H1 (cell line): ENCODE measurements at regions not wholly inside any gene's neighbourhood (a gene's known extent, or its start where the extent isn't known, plus 50 kb on each side); places are given as distances from the start of the nearest gene placed in this dataset.
A peak's percentile ranks its signal among the peaks of the same experiment; 100 is the strongest.

Experiments used
- CTCF ChIA-PET: fragments of 300-600 bp; sonication (Branson Sonifier 250); formaldehyde crosslinking; loops from one replicate; lab custom pipeline; 2021; ENCODE audit not compliant: partially characterized antibody; lab: Charles Lee
- POLR2A ChIA-PET: fragments of 300-600 bp; sonication (Branson Sonifier 250); formaldehyde crosslinking; loops from one replicate; lab custom pipeline; 2021; ENCODE audit warnings: inconsistent platforms; ENCODE audit not compliant: partially characterized antibody; lab: Charles Lee
- DNase-seq, 2 experiments: peaks; one replicate each; pipeline versions ENCODE4 v3.0.0 to v3.0.0-alpha.2; 2010 to 2022; ENCODE audit warnings: low spot score in 2 of 2, low read depth in 1 of 2, mixed read lengths in 1 of 2
- FAIRE-seq: peaks from 2 replicates; lab custom pipeline; 2011; peaks lifted over from hg19 to GRCh38; lab: Jason Lieb, UNC
- H2AFZ ChIP-seq: 2 replicates; pipeline ENCODE4 v1.8.1; 2012; ENCODE audit warnings: low read length, inconsistent platforms
- H2AK5ac ChIP-seq: 2 replicates; pipeline ENCODE4 v1.6.1; 2013; ENCODE audit warnings: low read depth, low read length
- H2BK120ac ChIP-seq: replicated peaks from 2 replicates; pipeline ENCODE3; 2013; ENCODE audit warnings: low read depth, low read length, inconsistent platforms
- H2BK12ac ChIP-seq: 2 replicates; pipeline ENCODE4 v1.6.1; 2013; ENCODE audit warnings: low read depth, low read length
- H2BK15ac ChIP-seq: 2 replicates; pipeline ENCODE4 v1.6.1; 2013; ENCODE audit warnings: low read length
- H2BK20ac ChIP-seq: 2 replicates; pipeline ENCODE4 v1.6.1; 2013; ENCODE audit warnings: low read length
- H2BK5ac ChIP-seq: 2 replicates; pipeline ENCODE4 v1.6.1; 2013; ENCODE audit warnings: low read depth, low read length
- H3K14ac ChIP-seq: 2 replicates; pipeline ENCODE4 v1.6.1; 2013; ENCODE audit warnings: inconsistent platforms; ENCODE audit not compliant: insufficient read length
- H3K18ac ChIP-seq: 2 replicates; pipeline ENCODE4 v1.6.1; 2013; ENCODE audit warnings: low read length; ENCODE audit errors: extremely low read depth
- H3K23ac ChIP-seq: 2 replicates; pipeline ENCODE4 v1.6.1; 2013; ENCODE audit warnings: inconsistent platforms; ENCODE audit not compliant: insufficient read length
- H3K23me2 ChIP-seq: 2 replicates; pipeline ENCODE4 v1.6.1; 2013; ENCODE audit warnings: low read depth, low read length
- H3K27ac ChIP-seq: 2 replicates; pipeline ENCODE4 v1.6.1; 2011; ENCODE audit warnings: low read depth, low read length, inconsistent platforms
- H3K27me3 ChIP-seq, 4 experiments: replicated peaks in 1 of 4; 1 replicate in 1 of 4; 2 replicates in 3 of 4; pipeline versions ENCODE4 v1.6.1 to v1.8.1; 2011 to 2013; ENCODE audit warnings: low read length in 3 of 4, mild to moderate bottlenecking in 3 of 4, inconsistent platforms in 2 of 4, mixed read lengths in 2 of 4, moderate library complexity in 1 of 4; ENCODE audit not compliant: control insufficient read depth in 3 of 4, insufficient read depth in 3 of 4; ENCODE audit errors: extremely low read depth in 1 of 4
- H3K36me3 ChIP-seq, 4 experiments: 2 replicates each; pipeline versions ENCODE4 v1.6.1 to v1.8.1; 2011 to 2013; ENCODE audit warnings: mild to moderate bottlenecking in 4 of 4, low read length in 3 of 4, moderate library complexity in 2 of 4, control low read depth in 1 of 4, inconsistent platforms in 1 of 4; ENCODE audit not compliant: insufficient read depth in 4 of 4, control insufficient read depth in 2 of 4
- H3K4ac ChIP-seq: replicated peaks from 2 replicates; pipeline ENCODE3; 2013; ENCODE audit warnings: low read length, low read depth, mixed read lengths, inconsistent platforms; ENCODE audit not compliant: insufficient read length
- H3K4me1 ChIP-seq, 4 experiments: replicated peaks in 1 of 4; 1 replicate in 1 of 4; 2 replicates in 3 of 4; pipeline versions ENCODE4 v1.6.1 to v1.8.1; 2011 to 2013; ENCODE audit warnings: low read length in 3 of 4, inconsistent platforms in 2 of 4, mixed read lengths in 1 of 4; ENCODE audit not compliant: insufficient read depth in 4 of 4, control insufficient read depth in 3 of 4
- H3K4me2 ChIP-seq, 2 experiments: 2 replicates each; pipeline versions ENCODE4 v1.6.1 to v1.8.1; 2011 to 2013; ENCODE audit warnings: low read depth in 2 of 2, low read length in 2 of 2, control low read depth in 1 of 2, inconsistent platforms in 1 of 2, mild to moderate bottlenecking in 1 of 2; ENCODE audit not compliant: insufficient read depth in 1 of 2
- H3K4me3 ChIP-seq, 4 experiments: fragments of 200-600, 300-600 bp in 1 of 4; sonication (generic), shearing (Covaris generic), sonication (Bioruptor Twin) in 1 of 4; 2 replicates each; pipeline versions ENCODE4 v1.5.1 to v1.8.1; 2011 to 2016; ENCODE audit warnings: low read length in 4 of 4, low read depth in 3 of 4, control low read depth in 2 of 4, inconsistent platforms in 2 of 4, mild to moderate bottlenecking in 2 of 4, mixed read lengths in 1 of 4, moderate library complexity in 1 of 4; ENCODE audit not compliant: insufficient read depth in 2 of 4; ENCODE audit errors: extremely low read depth in 1 of 4
- H3K56ac ChIP-seq: replicated peaks from 2 replicates; pipeline ENCODE3; 2013; ENCODE audit warnings: low read depth, mild to moderate bottlenecking, mixed read lengths, low read length, inconsistent platforms; ENCODE audit not compliant: insufficient read length
- H3K79me1 ChIP-seq: 2 replicates; pipeline ENCODE4 v1.6.1; 2013; ENCODE audit warnings: low read depth, low read length, control low read depth
- H3K79me2 ChIP-seq, 2 experiments: 2 replicates each; pipeline versions ENCODE4 v1.6.1 to v1.8.1; 2012 to 2013; ENCODE audit warnings: low read length in 2 of 2, mild to moderate bottlenecking in 2 of 2, inconsistent platforms in 1 of 2; ENCODE audit not compliant: insufficient read depth in 2 of 2, control insufficient read depth in 1 of 2
- H3K9ac ChIP-seq, 4 experiments: replicated peaks in 1 of 4; 1 replicate in 1 of 4; 2 replicates in 3 of 4; pipeline versions ENCODE4 v1.6.1 to v1.8.1; 2011 to 2013; ENCODE audit warnings: low read depth in 3 of 4, low read length in 3 of 4, control low read depth in 2 of 4, mild to moderate bottlenecking in 2 of 4, moderate library complexity in 2 of 4, inconsistent platforms in 1 of 4; ENCODE audit errors: extremely low read depth in 1 of 4
- H3K9me3 ChIP-seq, 2 experiments: 2 replicates each; pipeline versions ENCODE4 v1.6.1 to v1.8.1; 2012 to 2013; ENCODE audit warnings: mild to moderate bottlenecking in 2 of 2, moderate library complexity in 2 of 2, control low read depth in 1 of 2, inconsistent platforms in 1 of 2, low read depth in 1 of 2, low read length in 1 of 2, mixed read lengths in 1 of 2; ENCODE audit not compliant: insufficient read depth in 2 of 2
- H4K20me1 ChIP-seq, 2 experiments: replicated peaks in 1 of 2; 2 replicates each; pipeline versions ENCODE3 to v1.8.1; 2011 to 2013; ENCODE audit warnings: inconsistent platforms in 2 of 2, low read length in 2 of 2, mild to moderate bottlenecking in 1 of 2; ENCODE audit not compliant: insufficient read depth in 2 of 2, control insufficient read depth in 1 of 2
- H4K5ac ChIP-seq: 2 replicates; pipeline ENCODE4 v1.6.1; 2013; ENCODE audit warnings: low read length, low read depth, mixed read lengths, inconsistent platforms; ENCODE audit not compliant: insufficient read length
- H4K8ac ChIP-seq: 2 replicates; pipeline ENCODE4 v1.8.0; 2013; ENCODE audit warnings: mild to moderate bottlenecking, moderate library complexity, low read length, inconsistent platforms; ENCODE audit not compliant: insufficient read depth; ENCODE audit errors: extremely low read depth
- H4K91ac ChIP-seq: replicated peaks from 2 replicates; pipeline ENCODE3; 2013; ENCODE audit warnings: low read length, mixed read lengths, inconsistent platforms; ENCODE audit not compliant: insufficient read length
- CBX5 ChIP-seq: fragments of 300-800, 300-1000 bp; sonication (generic); IDR thresholded peaks from 2 replicates; pipeline ENCODE4 v1.7.1; 2016; ENCODE audit warnings: antibody characterized with exemption, low read length, low read depth
- POLR2A ChIP-seq, 2 experiments: IDR thresholded peaks; 1 replicate in 1 of 2; 2 replicates in 1 of 2; pipeline ENCODE4 v1.6.1; 2011; ENCODE audit warnings: low read depth in 2 of 2, low read length in 2 of 2, mild to moderate bottlenecking in 2 of 2; ENCODE audit errors: control extremely low read depth in 1 of 2
- WGBS, 2 experiments: shearing (Covaris generic) in 1 of 2; methylation state at CpG; one replicate each; pipeline versions ENCODE4 v1.1.6 to v1.1.7; 2013 to 2015; ENCODE audit warnings: low lambda C conversion rate in 2 of 2, mixed read lengths in 2 of 2, inconsistent platforms in 1 of 2, low coverage in 1 of 2, missing lambda C conversion rate in 1 of 2; ENCODE audit not compliant: insufficient replicate concordance in 2 of 2, insufficient coverage in 1 of 2, insufficient read length in 1 of 2; ENCODE audit errors: extremely low coverage in 1 of 2, missing lambda C conversion rate in 1 of 2; 5-methylcytosine and 5-hydroxymethylcytosine counted together

DNA sequence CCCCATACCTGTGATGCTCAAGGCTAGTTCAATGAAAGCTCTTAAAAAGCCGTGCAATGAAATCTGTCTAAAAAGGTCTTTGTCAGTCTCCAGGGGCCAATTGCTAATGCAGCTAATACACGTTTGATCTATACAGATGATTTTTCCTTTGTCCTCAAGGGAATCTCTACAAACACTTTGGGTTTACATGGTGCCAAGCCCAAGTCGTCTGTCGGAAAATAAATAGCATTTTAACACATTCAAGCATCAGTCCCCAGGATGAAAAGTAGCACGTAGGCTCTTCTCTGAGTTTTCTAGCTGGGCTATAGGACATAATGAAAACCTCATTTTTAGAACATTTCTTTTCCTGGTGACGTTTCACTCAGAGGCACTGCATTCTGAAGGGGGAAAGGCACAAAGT, 477.4 kb upstream of the WWC1 start:
- Histone ChIP-seq H4K20me1 (no peaks in the 10 kb centered on the region), H2AK5ac (no peak overlapping the region), H3K23ac (no peak overlapping the region), H4K91ac (no peak overlapping the region), H3K56ac (no peak overlapping the region), H2BK5ac (no peak overlapping the region), H3K23me2 (no peaks in the 10 kb centered on the region), H3K4me1 (0 out of 7 replicates have a peak, but pooled peaks cover 0 to 3% (median 0%) of the 10 kb centered on the region in 4 experiments), H3K27me3 (no peaks in the 10 kb centered on the region), H3K4ac (no peak overlapping the region), H3K27ac (no peak overlapping the region), H3K4me3 (no peak overlapping the region), H3K9ac (no peak overlapping the region), H2BK12ac (0 out of 2 replicates have a peak overlapping the region, but pooled peaks have one; percentile 31), H3K14ac (no peak overlapping the region), H4K5ac (no peak overlapping the region), H3K79me2 (no peaks in the 10 kb centered on the region), H3K18ac (no peak overlapping the region), H2BK15ac (no peak overlapping the region), H2BK120ac (no peak overlapping the region), H3K4me2 (no peak overlapping the region), H3K9me3 (no peaks in the 10 kb centered on the region), H4K8ac (no peak overlapping the region), H2BK20ac (no peak overlapping the region), H2AFZ (no peak overlapping the region), H3K36me3 (no peaks in the 10 kb centered on the region; a peak in 1 of 8 replicates), H3K79me1 (no peaks in the 10 kb centered on the region)
- ChIA-PET CTCF (interaction anchor here (1.2 kb wide), 1 partner anchor 157 kb away, joined by 3 read pairs; no protein-coding TSS in a partner anchor), POLR2A (no interaction called here)
- TF ChIP-seq CBX5 (no peak), POLR2A (IDR thresholded peaks at IDR 0.05; ENCODE audit: control extremely low read depth in 1 of 2, low read depth in 2 of 2, low read length in 2 of 2) (no peak)
- FAIRE-seq (no peak), DNase-seq (no peak)
- WGBS, 2 experiments = 85% methylated on average over 5 of the region's 6 CpGs; no CpG with 5 or more reads in 1 of the 2 experiments
